ENCODE measurements at regions not wholly inside any gene's neighbourhood (a gene's known extent, or its start where the extent isn't known, plus 50 kb on each side); places are given as distances from the start of the nearest gene placed in this dataset.

DNA sequence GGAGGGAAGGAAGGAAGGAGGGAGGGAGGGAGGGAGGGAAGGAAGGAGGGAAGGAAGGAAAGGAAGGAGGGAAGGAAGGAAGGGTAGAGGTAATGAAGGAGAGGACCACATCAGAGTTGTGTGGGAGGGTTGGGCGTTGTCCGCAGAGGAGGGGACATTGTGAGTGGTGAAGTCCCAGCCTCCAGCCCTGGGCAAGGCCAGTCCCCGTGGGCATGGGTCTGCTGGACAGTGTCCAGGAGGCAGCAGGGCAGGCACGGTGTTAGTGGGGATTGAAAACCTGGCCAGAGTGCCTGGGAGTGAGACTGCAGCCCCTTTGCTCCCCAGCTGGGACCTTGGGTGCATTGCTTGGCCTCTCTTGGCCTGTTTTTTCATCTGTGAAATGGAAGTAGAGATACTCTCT is 1462.3 kb downstream of the BRD1 start:
- no peak for DNase-seq (ENCODE audit: low spot score)

DNA sequence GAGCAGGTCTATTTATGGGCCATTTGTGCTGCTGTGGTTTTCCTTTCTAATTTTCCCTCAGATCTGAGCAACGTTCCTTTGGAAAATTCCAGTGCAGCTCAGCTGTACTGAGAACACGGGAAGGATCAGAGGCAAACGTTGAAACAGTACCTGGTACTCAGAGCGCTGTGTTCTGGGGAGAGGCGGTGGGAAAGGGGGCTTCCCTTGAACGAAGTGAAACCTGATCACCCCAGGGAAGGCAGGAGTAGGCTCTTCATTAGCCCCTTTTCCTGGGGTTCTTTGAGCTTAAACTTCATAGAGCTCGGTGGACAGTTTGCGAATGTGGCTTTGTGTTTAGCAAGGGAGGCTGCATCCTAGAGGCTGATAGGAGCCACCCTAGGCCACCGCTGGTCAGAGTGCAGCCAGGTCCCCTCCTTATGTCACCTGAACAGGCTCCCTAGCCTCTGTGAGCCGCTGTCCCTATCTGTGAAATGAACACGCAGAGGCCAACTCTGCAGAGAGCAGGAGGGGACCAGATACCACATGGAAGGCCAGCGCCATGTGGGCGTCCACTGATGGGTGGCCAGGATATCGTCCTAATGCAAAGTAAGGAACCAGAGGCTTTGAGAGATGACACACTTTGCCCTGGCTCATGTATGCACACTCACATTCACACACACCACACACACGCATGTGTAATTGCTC is 1464.8 kb downstream of the BRD1 start:
- no peak for DNase-seq (ENCODE audit: low spot score)

DNA sequence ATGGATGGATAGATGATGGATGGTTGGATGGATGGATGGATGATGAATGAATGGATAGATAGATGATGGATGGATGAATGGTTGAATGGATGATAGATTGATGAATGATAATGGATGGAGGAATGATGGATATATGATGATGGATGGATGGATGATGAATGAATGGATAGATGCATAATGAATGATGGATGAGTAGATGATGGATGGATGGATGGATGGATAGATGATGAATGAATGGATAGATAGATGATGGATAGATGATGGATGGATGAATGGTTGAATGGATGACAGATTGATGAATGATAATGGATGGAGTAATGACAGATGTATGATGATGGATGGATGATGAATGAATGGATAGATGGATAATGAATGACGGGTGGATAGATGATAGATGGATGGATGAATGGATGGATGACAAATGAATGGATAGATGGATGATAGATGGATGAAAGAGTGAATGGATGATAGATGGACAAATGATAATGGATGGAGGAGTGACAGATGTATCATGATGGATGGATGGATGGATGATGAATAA is 1466.5 kb downstream of the BRD1 start:
- DNase-seq (ENCODE audit: low spot score), result no peak

DNA sequence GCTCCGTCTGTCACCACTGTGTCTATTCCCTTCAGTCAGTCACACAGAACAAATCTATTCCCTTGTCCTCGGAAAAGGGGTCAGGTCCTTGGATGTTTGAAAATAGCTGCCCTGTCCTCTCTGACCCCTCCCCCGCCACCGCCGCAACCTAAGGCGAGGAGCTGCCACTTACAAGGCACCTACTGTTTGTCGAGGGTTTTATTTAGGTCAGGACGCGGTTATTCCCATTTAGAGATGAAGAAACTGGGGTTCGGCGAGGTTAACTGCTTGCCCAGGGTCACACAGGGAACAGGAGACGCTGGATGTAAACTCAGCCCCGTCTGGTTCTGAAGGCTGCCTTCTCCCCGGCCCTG is 1468.1 kb downstream of the BRD1 start:
- DNase-seq (ENCODE audit: low spot score), result no peak

DNA sequence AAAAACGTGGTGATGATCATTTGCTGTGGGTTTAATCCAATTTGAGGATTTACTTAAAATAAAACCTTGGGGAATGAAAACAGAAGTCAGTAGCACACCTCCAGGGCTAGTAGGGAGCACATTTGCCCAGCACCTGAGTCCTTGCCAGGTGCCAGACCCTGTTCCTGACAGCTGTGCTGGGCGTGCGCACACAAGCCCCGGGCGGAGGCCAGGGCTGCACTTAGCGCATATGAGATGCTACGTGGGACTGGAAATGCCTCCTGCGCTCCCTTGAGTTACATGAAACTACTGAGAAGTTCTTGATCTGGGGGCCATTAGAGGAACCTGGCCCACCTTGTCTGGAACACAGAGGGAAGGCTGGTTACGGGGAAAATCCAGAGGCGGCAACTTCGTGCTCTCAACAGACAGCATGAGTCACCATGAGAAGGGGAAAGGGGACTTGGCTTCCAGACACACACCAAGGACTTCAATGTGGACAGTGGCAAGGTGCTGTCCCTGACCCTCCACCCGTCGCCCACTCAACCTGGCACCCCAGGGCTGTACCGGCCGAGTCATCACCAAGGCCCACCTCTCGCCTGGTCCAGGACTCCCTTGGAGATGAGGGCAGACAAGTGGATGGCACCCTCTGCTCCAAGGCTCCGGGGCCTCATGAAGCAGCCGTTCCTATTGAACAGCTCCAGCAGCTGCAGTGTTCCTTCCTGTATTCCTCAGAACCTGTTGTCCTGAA is 1468.6 kb downstream of the BRD1 start:
- DNase-seq (ENCODE audit: low spot score), result no peak

DNA sequence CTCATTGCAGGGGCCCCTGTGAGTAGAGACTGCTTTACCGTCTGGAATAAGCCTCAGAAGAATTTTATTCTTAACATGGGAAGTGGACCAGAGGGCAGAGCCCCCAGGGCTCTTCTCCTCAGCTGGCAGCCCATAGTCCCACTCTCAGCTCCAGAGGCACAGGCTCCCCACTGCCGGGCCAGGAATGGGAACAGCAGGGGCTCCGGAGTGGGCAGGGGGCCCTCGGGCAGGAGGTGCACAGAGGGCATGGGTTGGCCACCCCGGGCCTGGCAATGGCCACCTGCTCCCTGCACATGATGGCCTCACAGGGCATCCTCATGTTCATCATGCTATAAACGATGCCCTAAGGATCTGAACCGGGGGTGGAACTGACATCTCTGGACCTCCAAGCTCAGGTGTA is 1469.7 kb downstream of the BRD1 start:
- DNase-seq (ENCODE audit: low spot score), result no peak

DNA sequence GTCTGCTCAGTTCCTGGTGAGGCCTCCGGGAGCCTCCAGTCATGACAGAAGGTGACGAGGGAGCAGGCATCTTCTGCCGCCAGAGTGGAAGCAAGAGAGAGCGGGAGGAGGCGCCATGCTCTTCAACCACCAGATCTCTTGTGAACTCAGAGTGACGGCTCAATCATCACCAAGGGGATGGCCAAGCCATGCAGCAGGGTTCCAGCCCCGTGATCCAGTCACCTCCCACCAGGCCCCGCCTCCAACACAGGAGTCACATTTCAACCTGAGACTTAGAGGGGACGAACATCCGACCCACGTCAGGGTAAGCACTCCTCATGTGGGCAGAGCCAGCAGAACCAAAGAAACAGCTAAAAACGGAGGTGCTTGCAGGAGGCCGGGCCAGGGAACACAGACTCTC is 1470.5 kb downstream of the BRD1 start:
- no peak for DNase-seq (ENCODE audit: low spot score)

DNA sequence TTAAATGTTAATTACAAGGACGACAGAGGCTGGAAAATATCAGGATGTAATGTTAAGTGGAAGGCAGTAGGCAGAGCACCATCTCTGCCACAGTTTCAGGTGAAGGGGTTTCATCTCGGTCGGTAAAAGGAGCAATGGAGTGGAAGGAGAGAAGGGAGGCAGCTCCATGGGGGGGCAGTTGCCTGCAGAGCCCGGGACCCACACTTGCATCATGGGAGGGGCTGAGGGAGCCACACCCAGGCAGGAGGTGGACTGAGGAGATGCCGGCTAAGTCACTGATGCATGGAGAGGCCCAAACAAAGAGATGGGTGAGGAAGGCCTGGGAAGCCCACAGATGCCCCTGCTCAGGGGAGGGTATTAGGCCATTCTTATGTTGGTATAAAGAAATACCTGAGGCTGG is 1470.9 kb downstream of the BRD1 start:
- DNase-seq (ENCODE audit: low spot score), result no peak

DNA sequence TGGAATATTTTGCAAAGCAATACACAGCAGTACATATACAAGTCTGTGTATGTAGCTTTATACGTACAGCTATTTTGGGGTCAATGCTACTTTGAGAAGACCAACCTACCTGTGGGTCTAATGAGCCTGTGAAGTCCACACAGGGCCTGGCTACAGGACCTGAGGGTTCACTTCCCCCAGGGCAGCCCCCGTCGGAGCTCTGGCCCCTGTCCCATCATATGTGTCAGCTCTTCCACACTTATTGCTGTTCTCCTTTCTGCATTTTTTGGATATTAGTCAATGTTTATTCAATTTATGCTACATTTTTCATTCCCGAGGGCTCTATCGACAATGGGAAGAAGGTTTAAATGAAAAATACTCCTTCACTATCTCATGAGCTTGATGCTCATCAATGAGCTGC is 1473.6 kb downstream of the BRD1 start:
- DNase-seq (ENCODE audit: low spot score), result no peak

DNA sequence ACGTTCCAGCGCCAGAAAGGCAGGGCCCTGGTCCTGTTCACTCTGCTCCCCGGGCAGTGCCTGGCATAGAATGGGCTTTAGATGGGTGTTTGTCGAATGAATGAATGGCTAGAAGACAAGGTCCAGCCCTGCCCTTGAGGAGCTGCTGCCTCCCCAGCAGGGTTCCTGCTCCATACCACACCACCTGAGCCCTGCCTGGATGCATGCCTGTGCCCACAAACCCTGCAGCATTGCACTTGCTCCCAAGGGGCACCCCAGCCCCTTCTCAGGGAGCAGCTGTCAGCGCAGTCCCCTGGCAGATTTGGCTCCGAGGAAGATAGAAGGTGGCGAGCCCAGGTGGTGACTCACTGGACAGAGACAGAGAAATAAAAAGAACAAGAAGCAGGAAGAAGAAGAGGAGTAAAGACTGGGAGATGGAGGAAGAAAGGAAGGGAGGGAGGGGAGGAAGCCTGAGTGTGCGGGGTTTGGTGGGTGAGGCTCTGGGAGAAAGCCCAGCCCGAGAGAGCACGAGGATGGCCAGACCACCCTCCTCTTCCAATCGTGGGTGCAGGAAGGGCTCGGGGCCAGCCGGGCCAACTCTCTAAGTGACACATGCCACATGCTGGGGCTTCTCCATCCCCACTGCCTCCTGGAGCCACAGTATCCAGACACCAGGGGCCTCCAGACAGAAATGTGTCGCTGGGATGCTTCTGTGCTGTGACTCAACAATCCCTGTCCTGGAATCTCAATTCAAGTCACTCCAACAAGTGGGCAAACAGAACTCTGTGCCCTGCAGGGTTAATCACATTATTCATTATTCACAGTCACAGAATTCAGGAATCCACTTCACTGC is 1474.3 kb downstream of the BRD1 start:
- DNase-seq (ENCODE audit: low spot score), result no peak

DNA sequence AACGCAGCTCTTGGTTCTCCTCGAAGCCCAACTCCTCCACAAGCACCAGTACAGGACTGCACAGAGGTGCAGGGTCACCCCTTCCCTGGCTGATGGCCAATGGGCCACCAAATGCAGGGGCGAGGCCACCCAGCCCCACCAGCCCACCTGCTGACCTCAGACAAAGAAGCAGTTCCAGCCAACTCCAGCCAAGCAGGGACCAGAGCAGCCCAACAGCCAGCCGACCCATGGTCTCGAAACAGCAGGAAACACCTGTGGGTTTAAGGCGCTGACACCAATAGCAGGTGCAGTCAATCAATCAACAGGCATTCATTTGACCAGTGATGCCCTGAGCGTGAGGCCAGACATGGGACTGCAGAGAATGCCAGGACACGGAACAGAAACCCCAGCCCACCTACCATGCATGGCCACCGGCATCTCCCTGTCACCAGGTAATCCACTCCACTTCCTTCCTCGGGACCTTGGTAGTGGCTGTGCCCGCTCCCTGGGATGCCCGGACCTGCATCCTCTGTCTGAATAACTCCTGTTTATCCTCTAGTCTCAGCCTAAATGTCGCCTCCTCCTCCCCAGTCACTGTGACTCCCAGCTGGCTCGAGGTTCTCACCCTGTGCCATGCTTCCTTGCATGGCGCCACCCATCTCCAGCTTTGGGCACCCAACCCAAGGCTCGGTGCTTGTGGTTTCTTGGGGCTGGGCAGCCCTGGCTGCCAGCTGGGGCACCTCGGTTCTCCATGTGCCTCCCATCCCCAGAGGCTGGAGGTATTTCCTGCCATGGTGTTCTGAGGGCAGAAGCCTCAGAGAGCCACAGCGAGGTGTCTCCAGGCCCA is 1475.4 kb downstream of the BRD1 start:
- no peak for DNase-seq (ENCODE audit: low spot score)

DNA sequence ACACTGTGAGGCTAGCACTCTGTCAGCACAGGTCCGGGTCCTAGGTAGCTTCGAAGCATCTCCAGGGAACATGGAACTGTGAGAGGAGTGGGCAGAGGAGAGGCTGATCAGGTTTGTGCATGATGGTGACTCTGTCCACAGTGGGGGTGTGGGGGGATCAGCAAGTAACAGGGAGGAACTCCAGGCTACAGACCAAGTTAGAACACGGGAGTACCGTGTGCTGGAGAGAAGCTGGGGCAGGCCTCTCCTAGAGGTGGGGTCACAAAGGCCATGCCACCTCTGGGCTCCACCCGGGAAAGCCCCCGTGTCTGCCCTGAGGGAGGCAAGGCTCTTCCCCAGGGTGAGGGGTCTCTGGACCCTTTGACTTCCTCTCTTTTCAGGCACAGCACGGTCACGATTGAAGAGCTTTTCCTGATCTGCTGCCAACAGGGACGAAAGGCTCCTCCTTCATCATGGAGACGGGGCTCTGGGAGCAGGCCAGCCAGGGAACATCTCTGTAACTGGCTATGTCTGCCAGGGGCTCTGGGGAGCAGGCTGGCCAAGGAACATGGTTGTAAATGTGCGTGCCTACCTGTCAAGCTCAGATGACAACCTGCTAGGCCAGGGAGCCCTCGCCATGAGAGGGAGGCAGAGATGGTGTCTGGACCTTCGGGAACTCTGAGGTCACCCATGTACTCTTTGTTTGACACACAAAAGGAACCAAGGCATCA is 1476.1 kb downstream of the BRD1 start:
- no peak for DNase-seq (ENCODE audit: low spot score)

DNA sequence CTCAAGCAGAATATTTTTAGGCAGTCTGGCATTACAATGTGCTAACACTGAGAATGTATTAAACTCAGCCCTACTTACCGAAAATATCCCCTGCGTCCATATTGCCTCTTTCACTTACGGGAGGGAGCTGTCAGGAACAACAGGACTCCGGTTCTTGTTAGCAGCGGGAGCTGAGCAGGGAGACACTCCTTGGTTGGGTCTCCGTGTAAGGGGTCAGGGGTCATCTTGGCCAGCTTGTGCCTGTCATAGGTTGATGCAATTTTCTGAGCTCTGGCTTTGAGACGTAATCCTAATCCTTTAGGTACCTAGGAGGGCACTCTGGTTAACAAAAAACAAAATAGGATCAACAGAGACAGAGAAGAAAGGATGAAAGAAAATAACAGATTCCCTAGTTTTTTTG is 1477.2 kb downstream of the BRD1 start:
- DNase-seq (ENCODE audit: low spot score), result no peak

DNA sequence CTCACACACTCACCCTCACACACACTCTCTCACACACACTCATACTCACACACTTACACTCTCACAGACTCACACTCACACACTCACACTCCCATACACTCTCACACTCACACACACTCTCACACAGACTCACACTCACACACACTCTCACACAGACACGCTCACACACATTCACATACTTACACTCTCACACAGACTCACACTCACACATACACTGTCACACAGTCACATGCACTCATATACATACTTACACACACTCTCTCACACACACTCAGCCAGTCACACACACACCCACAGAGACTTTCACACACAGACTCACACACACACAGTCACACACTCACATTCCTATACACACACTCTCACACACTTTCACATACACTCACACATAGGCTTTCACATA is 1478.8 kb downstream of the BRD1 start:
- no peak for DNase-seq (ENCODE audit: low spot score)

DNA sequence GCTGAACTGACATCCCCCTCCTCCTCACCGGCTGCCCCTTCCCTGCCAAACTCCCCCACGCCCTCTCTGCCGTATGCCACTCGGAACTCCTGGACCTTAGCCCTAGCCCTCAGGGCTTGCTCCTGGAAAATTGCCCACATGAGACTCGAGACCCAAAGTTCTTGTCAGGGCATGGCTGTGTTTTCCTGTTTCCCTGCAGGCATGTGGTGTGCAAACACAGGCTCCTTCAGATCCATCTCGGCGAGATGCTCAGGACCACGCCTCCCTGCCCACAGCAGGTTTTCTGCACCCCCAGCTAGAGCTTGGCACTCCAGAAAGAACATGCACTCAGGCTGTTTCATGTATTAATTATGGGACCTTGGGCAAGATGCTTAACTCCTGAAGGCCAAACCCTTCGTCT is 1480.4 kb downstream of the BRD1 start:
- no peak for DNase-seq (ENCODE audit: low spot score)

DNA sequence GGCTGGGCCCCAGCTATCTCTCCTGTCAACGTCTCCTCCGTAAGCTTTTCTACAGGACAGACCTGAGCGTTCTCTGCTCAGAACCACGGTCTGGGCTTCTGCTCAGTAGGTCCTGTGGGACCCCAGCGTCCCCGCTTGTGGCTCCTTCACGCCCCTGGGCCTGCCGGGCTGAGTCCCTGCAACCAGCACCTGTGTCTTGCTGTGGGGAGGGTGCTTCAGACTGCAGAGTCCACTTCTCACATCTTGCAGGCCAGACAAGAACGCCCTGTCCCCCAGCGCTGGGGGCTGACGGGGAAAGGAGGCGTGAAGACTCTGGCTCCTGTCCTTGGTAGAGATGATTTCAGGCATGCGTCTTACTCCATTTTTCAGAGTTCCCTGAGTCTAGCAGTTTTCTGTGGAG is 1480.8 kb downstream of the BRD1 start:
- no peak for DNase-seq (ENCODE audit: low spot score)

DNA sequence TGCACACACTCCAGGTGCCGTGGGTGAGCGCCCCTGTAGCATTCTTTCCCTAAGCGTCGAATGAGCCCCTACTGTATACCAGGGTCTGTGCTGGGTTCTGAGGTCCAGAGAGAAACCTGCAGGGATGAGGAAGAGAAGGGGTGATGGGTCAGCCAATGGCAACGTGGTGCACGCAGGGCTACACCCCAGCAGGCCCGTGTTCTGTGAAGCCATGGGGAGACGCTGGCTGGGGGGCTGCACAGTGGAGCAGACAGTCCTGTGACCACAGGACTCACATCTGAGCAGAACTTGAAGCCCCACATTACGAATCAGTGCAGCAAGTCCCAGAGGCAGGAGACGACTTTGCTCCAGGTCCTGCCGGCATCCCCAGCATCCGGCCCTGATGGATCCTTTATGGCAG is 1481.4 kb downstream of the BRD1 start:
- no peak for DNase-seq (ENCODE audit: low spot score)

DNA sequence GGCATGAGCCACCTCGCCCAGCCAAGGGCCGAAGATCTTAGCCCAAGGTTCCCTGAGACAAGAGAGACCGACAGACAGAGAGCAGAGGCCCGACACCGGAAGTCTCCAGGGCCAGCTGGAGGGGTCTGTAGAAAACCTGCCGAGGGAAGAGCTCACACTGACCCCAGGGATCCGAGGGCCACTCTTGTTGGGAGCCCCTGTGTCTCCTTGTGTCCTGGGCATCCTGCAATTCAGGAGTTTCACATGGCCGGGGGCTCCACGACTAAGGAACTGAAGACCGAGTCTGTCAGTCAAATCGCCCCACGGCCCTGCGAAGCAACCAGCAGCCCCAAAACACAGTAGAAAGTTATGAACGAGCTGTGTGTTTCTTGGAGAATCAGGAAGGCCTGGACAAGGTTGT is 1482.0 kb downstream of the BRD1 start:
- DNase-seq (ENCODE audit: low spot score), result no peak

DNA sequence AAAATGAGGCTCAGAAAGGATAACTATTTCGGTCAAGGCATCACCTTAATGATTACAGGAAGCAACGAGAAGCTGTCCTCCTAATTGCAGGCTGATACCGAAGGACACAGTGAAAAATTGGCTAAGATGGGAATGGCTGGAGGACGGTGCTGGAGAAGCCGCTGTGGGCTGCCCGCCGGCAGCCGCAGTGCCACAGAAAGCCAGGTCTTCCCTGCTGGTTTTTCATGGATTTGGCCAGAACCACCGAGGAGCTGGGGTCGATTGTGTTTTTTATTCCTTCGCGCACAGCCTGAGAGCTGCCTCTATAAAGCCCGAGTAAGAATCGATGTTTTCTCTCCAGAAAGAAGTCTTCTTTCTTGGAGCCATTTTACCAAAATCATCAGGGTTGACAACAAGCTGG is 1484.2 kb downstream of the BRD1 start:
- DNase-seq (ENCODE audit: low spot score), result no peak

DNA sequence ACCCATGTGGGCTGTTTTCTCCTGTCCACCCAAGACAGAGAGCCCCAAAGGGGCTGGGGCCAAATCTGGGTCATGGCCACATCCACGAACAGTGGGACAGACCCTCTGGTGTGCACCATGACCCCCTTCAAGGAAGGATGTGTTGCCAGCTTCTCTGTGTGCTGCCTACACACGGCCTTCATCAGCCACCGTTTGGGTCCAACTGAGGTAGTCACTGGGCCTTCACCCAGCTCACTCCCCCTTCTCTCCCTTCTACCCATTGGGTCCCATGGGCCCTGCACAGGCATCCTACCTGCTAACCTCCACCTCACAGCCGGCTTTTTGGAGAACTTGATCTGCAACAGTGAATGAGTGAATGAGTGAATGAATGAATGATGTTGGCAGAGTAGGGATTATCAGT is 1484.9 kb downstream of the BRD1 start:
- DNase-seq (ENCODE audit: low spot score), result no peak

DNA sequence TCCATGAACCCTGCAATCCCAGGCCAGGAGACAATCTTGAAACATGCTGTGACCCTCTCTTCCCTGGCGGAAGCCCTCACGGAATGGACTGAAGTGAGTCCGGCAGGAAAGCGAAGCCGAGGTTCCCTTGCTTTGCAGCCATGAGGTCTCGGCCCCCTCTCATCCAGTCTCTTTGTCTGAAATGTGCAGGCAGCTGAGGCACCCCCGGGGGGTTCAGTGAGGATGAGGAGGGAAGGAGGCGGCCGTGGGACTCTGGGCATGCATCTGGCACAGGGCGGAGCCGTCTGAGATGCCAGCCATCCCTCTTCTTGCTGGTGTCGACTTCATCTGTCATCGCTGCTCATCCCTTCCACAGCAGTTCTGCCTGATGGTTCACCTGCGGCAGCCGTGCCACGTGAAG is 1485.7 kb downstream of the BRD1 start:
- DNase-seq (ENCODE audit: low spot score), result no peak

Measured in SW480 (cell line).